Endodermal cell (in vitro differentiated cells): ENCODE measurements at regions not wholly inside any gene's neighbourhood (a gene's known extent, or its start where the extent isn't known, plus 50 kb on each side); places are given as distances from the start of the nearest gene placed in this dataset.

Experiments used
- DNase-seq: peaks from one replicate; pipeline ENCODE4 v3.0.0-alpha.2; 2017
- H3K27ac ChIP-seq: 2 replicates; pipeline ENCODE4 v1.5.1; 2013; ENCODE audit warnings: mild to moderate bottlenecking, low read depth, low read length, moderate library complexity
- H3K27me3 ChIP-seq: 2 replicates; pipeline ENCODE4 v1.6.1; 2013; ENCODE audit warnings: mild to moderate bottlenecking, low read length, moderate library complexity; ENCODE audit not compliant: insufficient read depth, control insufficient read depth, poor library complexity, severe bottlenecking
- H3K36me3 ChIP-seq: 2 replicates; pipeline ENCODE4 v1.7.0; 2013; ENCODE audit warnings: mild to moderate bottlenecking, low read length, moderate library complexity; ENCODE audit not compliant: control insufficient read depth, insufficient read depth
- H3K4me1 ChIP-seq: one replicate; pipeline ENCODE4 v1.7.0; 2013; ENCODE audit warnings: low read length; ENCODE audit not compliant: control insufficient read depth, insufficient read depth
- H3K4me3 ChIP-seq: 2 replicates; pipeline ENCODE4 v1.5.1; 2013; ENCODE audit warnings: mild to moderate bottlenecking, low read length, moderate library complexity
- H3K9ac ChIP-seq: 2 replicates; pipeline ENCODE4 v1.6.1; 2013; ENCODE audit warnings: mild to moderate bottlenecking, low read length, moderate library complexity; ENCODE audit not compliant: poor library complexity, severe bottlenecking; ENCODE audit errors: extremely low read depth
- H3K9me3 ChIP-seq: 2 replicates; pipeline ENCODE4 v1.6.1; 2013; ENCODE audit warnings: mild to moderate bottlenecking, low read length, moderate library complexity; ENCODE audit not compliant: control insufficient read depth
- H3K27ac Mint-ChIP-seq: 2 replicates; pipeline ENCODE4 v1.8.0; 2020; ENCODE audit warnings: mixed read lengths
- H3K27me3 Mint-ChIP-seq: 2 replicates; pipeline ENCODE4 v1.8.0; 2021; ENCODE audit warnings: mild to moderate bottlenecking, mixed read lengths; ENCODE audit not compliant: insufficient read depth
- H3K36me3 Mint-ChIP-seq: 2 replicates; pipeline ENCODE4 v1.8.0; 2020; ENCODE audit warnings: low read depth, mixed read lengths
- H3K4me1 Mint-ChIP-seq: 2 replicates; pipeline ENCODE4 v1.8.0; 2020; ENCODE audit warnings: mixed read lengths
- H3K4me3 Mint-ChIP-seq: 2 replicates; pipeline ENCODE4 v1.8.0; 2020; ENCODE audit warnings: mild to moderate bottlenecking, moderate library complexity, mixed read lengths
- H3K9me3 Mint-ChIP-seq: 2 replicates; pipeline ENCODE4 v1.8.0; 2020; ENCODE audit warnings: mild to moderate bottlenecking, mixed read lengths
- WGBS, 2 experiments: methylation state at CpG; one replicate each; pipeline versions ENCODE4 v1.1.5 to v1.1.7; 2013; ENCODE audit warnings: missing lambda C conversion rate in 2 of 2, mixed read lengths in 1 of 2; ENCODE audit not compliant: insufficient coverage in 1 of 2, insufficient read length in 1 of 2; 5-methylcytosine and 5-hydroxymethylcytosine counted together
- TF ChIP-seq, protein P1 (sequence below): fragments of 200-600 bp; sonication (generic); conservative IDR thresholded peaks from 2 replicates; pipeline ENCODE4 v1.5.0; 2021; ENCODE audit warnings: antibody characterized with exemption, mild to moderate bottlenecking

DNA sequence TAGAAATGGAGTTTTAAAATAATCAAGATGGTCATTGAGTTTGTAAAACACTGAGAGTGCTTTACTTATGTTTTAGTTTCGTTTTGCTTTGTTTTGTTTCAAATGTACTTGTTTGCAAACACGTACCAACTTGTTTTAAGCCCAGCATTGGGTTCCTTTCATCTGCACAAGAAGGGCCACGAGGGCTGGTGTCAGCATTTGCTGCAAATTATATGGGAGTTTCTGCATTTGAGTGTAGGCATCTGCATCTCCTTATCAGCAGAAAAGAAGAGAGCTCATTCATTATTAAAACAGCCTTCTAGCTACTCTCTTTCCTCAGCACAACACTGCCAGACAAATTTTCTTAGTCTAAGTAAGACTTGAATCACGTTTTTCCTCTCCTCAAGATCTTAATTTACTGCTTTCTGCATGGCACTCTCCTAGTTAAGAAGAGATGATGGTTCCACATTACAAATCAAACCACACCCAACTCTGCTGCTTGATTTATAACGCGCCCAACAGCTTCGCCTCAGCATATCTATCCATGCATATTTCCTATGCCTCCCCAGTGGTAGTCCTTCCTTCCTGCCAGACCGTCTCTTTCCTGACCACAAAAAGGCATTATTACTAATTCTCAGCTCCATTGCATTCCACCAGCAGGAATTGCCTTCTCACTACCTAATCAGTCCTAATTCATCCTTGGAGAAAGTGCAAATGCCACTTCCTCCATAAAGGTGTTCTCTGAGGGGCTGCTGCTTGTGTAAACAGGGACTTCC, 95.2 kb upstream of the CAST start:
- Histone ChIP-seq H3K36me3 (no peaks in the 10 kb centered on the region), H3K4me1 (no peaks in the 10 kb centered on the region), H3K4me3 (no peak overlapping the region), H3K27ac (no peak overlapping the region), H3K9ac (no peak overlapping the region), H3K9me3 (no peaks in the 10 kb centered on the region), H3K27me3 (no peaks in the 10 kb centered on the region)
- Mint-ChIP-seq H3K4me1 (peaks cover 5% of the 10 kb centered on the region), H3K9me3 (no peaks in the 10 kb centered on the region), H3K4me3 (no peak overlapping the region), H3K36me3 (no peaks in the 10 kb centered on the region), H3K27ac (no peak overlapping the region), H3K27me3 (peaks cover 3% of the 10 kb centered on the region)
- TF ChIP-seq, protein P1, sequence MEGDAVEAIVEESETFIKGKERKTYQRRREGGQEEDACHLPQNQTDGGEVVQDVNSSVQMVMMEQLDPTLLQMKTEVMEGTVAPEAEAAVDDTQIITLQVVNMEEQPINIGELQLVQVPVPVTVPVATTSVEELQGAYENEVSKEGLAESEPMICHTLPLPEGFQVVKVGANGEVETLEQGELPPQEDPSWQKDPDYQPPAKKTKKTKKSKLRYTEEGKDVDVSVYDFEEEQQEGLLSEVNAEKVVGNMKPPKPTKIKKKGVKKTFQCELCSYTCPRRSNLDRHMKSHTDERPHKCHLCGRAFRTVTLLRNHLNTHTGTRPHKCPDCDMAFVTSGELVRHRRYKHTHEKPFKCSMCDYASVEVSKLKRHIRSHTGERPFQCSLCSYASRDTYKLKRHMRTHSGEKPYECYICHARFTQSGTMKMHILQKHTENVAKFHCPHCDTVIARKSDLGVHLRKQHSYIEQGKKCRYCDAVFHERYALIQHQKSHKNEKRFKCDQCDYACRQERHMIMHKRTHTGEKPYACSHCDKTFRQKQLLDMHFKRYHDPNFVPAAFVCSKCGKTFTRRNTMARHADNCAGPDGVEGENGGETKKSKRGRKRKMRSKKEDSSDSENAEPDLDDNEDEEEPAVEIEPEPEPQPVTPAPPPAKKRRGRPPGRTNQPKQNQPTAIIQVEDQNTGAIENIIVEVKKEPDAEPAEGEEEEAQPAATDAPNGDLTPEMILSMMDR: no peak
- DNase-seq: no peak
- 85 to 87% methylated on average over 6 to 8 of the region's 8 CpGs for WGBS, 2 experiments

DNA sequence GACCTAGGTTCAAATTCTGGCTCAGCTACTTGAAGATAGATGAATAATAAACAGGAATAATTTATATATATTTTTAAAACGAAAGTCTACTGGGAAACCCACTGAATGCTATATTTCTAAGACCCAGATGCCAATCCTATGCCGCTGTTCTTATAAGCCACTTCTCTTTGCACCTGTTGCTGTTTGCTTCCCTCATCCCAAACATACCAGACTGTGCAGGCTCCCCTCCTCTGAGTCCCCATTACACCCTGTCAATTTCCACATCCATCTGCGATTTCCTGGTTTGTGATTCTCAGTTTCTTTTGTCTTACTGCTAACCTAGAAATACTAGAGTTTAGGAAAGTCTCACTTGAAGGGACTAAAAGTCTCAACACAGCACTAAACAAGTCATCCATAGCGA, 92.8 kb upstream of the CAST start:
- H3K9ac ChIP-seq: no peak overlapping the region
- Mint-ChIP-seq H3K27me3 (peaks cover 3% of the 10 kb centered on the region), H3K9me3 (no peaks in the 10 kb centered on the region), H3K36me3 (no peaks in the 10 kb centered on the region), H3K4me1 (peaks cover 5% of the 10 kb centered on the region), H3K27ac (no peak overlapping the region), H3K4me3 (no peak overlapping the region)
- no peak overlapping the region for H3K27ac ChIP-seq
- 90 to 92% methylated on average over 3 to 4 of the region's 4 CpGs for WGBS, 2 experiments
- no peak overlapping the region for H3K4me3 ChIP-seq
- TF ChIP-seq, protein P1: no peak
- H3K27me3 ChIP-seq: no peaks in the 10 kb centered on the region
- no peak for DNase-seq
- H3K36me3 ChIP-seq: no peaks in the 10 kb centered on the region
- H3K4me1 ChIP-seq: no peaks in the 10 kb centered on the region
- no peaks in the 10 kb centered on the region for H3K9me3 ChIP-seq

DNA sequence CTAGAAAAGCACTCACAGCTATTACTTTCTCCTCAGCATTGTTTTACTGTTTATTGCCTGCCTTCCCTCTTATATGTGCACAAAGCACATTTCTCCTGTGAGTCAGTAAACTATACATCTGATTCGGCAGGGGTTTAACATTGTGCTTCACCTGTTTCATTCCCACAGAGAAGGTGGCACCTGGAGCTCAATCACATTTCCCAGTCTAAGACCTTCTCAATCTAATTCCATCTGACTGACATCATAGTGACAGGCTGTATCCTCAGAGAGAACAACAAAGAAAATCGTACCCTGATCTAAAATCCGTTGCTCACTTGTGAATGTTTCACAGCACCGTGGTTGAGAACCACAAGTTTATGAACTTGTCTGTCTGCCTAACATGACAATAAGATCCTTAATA, 92.4 kb upstream of the CAST start:
- H3K27ac Mint-ChIP-seq: no peak overlapping the region
- TF ChIP-seq, protein P1: no peak
- H3K36me3 Mint-ChIP-seq: no peaks in the 10 kb centered on the region
- no peak overlapping the region for H3K9ac ChIP-seq
- no peak for DNase-seq
- peaks cover 5% of the 10 kb centered on the region for H3K4me1 Mint-ChIP-seq
- H3K27me3 ChIP-seq: no peaks in the 10 kb centered on the region
- WGBS, 2 experiments: 87 to 88% methylated on average over 4 of the region's 4 CpGs
- no peaks in the 10 kb centered on the region for H3K36me3 ChIP-seq
- H3K9me3 Mint-ChIP-seq: no peaks in the 10 kb centered on the region
- no peak overlapping the region for H3K4me3 Mint-ChIP-seq
- no peaks in the 10 kb centered on the region for H3K9me3 ChIP-seq
- H3K27me3 Mint-ChIP-seq: peaks cover 3% of the 10 kb centered on the region
- H3K4me3 ChIP-seq: no peak overlapping the region
- no peaks in the 10 kb centered on the region for H3K4me1 ChIP-seq
- no peak overlapping the region for H3K27ac ChIP-seq
